RWPE2 (cell line): ENCODE measurements at regions not wholly inside any gene's neighbourhood (a gene's known extent, or its start where the extent isn't known, plus 50 kb on each side); places are given as distances from the start of the nearest gene placed in this dataset.

Experiments
- ATAC-seq: fragments of 200-7000 bp; cut with Tn5 transposase; 3 replicates; pipeline ENCODE4 v1.9.1; 2021; ENCODE audit warnings: low read depth
- DNase-seq: peaks from one replicate; pipeline ENCODE4 v3.0.0-alpha.2; 2020; ENCODE audit warnings: low spot score
- H3K27ac ChIP-seq: fragments of 450-650 bp; 2 replicates; pipeline ENCODE4 v1.5.1; 2017; ENCODE audit warnings: mild to moderate bottlenecking; ENCODE audit not compliant: poor library complexity, severe bottlenecking
- H3K27me3 ChIP-seq: fragments of 250-450 bp; sonication (Bioruptor Pico); 2 replicates; pipeline ENCODE4 v1.5.1; 2021; ENCODE audit warnings: mild to moderate bottlenecking, moderate library complexity; ENCODE audit not compliant: insufficient read depth, poor library complexity, severe bottlenecking
- H3K36me3 ChIP-seq: fragments of 250-450 bp; sonication (Bioruptor Pico); 2 replicates; pipeline ENCODE4 v1.5.1; 2020; ENCODE audit warnings: low read depth, mild to moderate bottlenecking, moderate library complexity
- H3K4me1 ChIP-seq: fragments of 250-450 bp; sonication (Bioruptor Pico); 2 replicates; pipeline ENCODE4 v1.5.1; 2021; ENCODE audit warnings: mild to moderate bottlenecking, moderate library complexity; ENCODE audit not compliant: insufficient read depth, poor library complexity, severe bottlenecking
- H3K4me3 ChIP-seq: fragments of 250-450 bp; sonication (Bioruptor Pico); 2 replicates; pipeline ENCODE4 v1.5.1; 2021; ENCODE audit warnings: mild to moderate bottlenecking, moderate library complexity; ENCODE audit not compliant: severe bottlenecking
- H3K9me3 ChIP-seq: fragments of 250-450 bp; sonication (Bioruptor Pico); 2 replicates; pipeline ENCODE4 v1.5.1; 2021; ENCODE audit warnings: mild to moderate bottlenecking, moderate library complexity; ENCODE audit not compliant: severe bottlenecking
- TF ChIP-seq, protein P1 (sequence below): fragments of 450-650 bp; IDR thresholded peaks from one replicate; pipeline ENCODE4 v1.5.1; 2017; ENCODE audit warnings: mild to moderate bottlenecking, moderate library complexity; ENCODE audit not compliant: poor library complexity, severe bottlenecking

DNA sequence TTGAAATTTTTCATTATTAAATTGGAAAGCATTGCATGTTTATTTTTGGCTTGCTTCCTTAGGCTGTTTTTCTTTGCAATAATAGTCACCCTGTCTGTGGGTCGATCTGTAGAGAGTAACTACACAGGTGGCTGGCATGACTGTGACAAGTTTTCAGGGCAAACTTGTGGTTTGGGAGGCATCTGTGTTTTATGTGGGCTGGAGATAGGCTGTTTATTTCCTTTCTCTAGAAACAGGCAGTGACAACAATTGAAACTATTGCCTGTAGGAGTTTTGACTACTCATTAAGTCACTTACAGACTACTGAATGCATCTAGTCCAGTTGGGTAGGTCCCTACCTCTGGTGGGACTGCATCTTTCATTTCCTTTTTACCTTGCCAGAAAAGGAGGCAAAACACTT lies 155.6 kb downstream of the DYRK2 start:
- H3K9me3 ChIP-seq, result no peaks in the 10 kb centered on the region
- no peaks in the 10 kb centered on the region for H3K27me3 ChIP-seq
- TF ChIP-seq, protein P1, sequence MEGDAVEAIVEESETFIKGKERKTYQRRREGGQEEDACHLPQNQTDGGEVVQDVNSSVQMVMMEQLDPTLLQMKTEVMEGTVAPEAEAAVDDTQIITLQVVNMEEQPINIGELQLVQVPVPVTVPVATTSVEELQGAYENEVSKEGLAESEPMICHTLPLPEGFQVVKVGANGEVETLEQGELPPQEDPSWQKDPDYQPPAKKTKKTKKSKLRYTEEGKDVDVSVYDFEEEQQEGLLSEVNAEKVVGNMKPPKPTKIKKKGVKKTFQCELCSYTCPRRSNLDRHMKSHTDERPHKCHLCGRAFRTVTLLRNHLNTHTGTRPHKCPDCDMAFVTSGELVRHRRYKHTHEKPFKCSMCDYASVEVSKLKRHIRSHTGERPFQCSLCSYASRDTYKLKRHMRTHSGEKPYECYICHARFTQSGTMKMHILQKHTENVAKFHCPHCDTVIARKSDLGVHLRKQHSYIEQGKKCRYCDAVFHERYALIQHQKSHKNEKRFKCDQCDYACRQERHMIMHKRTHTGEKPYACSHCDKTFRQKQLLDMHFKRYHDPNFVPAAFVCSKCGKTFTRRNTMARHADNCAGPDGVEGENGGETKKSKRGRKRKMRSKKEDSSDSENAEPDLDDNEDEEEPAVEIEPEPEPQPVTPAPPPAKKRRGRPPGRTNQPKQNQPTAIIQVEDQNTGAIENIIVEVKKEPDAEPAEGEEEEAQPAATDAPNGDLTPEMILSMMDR, result no peak
- H3K36me3 ChIP-seq, result no peaks in the 10 kb centered on the region
- no peak overlapping the region for H3K27ac ChIP-seq
- DNase-seq (no peak), ATAC-seq (no peak)
- no peaks in the 10 kb centered on the region for H3K4me1 ChIP-seq
- no peak overlapping the region for H3K4me3 ChIP-seq

GRCh38 chr12:67807814-67808213 lies 159.3 kb downstream of the DYRK2 start:
- H3K36me3 ChIP-seq, result no peaks in the 10 kb centered on the region
- H3K4me1 ChIP-seq, result peaks cover 5% of the 10 kb centered on the region
- H3K27ac ChIP-seq, result no peak overlapping the region
- TF ChIP-seq, protein P1, result no peak
- ATAC-seq, result no peak
- H3K9me3 ChIP-seq, result peaks cover 3% of the 10 kb centered on the region
- DNase-seq, result no peak
- H3K4me3 ChIP-seq, result no peak overlapping the region
- no peaks in the 10 kb centered on the region for H3K27me3 ChIP-seq

DNA sequence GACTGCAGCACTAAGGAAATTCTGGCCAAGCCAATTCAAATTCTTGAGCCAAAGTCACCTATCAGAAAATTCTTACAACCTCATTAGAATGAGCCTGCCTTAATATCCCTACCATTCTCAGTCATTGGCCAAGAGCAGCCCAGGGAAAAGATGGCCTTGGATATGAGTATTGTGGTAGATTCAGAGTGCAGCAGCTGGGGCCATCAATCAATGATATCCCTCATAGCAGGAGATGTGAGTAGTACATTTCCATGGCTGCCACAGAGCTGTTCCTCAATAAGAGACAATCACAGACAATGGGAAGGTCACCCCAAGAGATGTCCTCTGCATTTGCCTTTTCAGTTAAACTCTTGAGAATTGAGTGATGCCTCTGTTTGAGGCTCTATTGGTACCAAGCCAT lies 161.6 kb downstream of the DYRK2 start:
- H3K4me3 ChIP-seq, result no peak overlapping the region
- TF ChIP-seq, protein P1, result no peak
- no peaks in the 10 kb centered on the region for H3K27me3 ChIP-seq
- no peaks in the 10 kb centered on the region for H3K36me3 ChIP-seq
- ATAC-seq (no peak), DNase-seq (no peak)
- H3K27ac ChIP-seq, result no peak overlapping the region
- peaks cover 3% of the 10 kb centered on the region for H3K9me3 ChIP-seq
- peaks cover 11% of the 10 kb centered on the region for H3K4me1 ChIP-seq

DNA sequence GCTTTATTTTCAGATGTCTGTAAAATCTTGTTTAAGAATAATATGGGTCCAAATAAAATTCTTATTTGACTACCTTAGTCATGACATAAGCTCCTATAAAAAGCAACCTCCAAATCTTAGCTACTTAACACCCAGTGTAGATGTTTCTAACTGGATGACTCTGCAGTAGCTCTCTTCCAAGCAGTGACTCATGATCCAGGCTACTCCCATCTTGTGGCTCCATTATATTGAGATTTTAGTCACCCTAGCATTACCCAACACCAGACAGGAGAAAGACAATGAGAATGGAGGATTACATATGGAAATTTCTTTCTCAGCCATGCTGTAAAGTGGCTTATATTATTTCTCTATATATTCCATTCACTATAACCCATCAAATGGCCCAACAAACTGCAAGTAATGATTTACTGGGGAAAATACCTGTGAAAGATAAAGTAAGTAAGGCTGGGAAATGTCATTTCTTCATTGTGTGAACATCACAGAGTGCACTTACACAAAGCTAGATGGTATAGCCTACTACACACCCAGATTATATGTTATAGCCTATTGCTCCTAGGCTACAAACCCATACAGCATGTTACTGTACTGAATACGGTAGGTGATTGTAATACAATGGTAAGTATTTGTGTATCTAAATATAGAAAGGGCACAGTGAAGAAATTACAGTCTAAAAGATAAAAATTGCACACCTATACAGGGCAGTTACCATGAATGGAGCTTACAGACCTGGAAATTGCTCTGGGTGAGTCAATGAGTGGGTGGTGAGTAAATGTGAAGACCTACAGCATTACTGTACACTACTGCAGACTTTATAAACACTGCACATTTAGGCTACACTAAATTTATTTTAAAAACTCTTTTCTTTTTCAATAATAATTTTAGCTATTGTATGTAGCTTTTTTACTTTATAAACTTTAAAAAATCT lies 163.2 kb downstream of the DYRK2 start:
- TF ChIP-seq, protein P1, result no peak
- H3K9me3 ChIP-seq, result peaks cover 11% of the 10 kb centered on the region
- peaks cover 11% of the 10 kb centered on the region for H3K4me1 ChIP-seq
- no peaks in the 10 kb centered on the region for H3K27me3 ChIP-seq
- H3K36me3 ChIP-seq, result no peaks in the 10 kb centered on the region
- H3K27ac ChIP-seq, result peak overlapping the region; percentile 39
- ATAC-seq (peak; percentile 95), DNase-seq (no peak)
- no peak overlapping the region for H3K4me3 ChIP-seq

GRCh38 chr12:67813456-67813904 lies 164.9 kb downstream of the DYRK2 start:
- no peaks in the 10 kb centered on the region for H3K36me3 ChIP-seq
- H3K27me3 ChIP-seq, result no peaks in the 10 kb centered on the region
- no peak overlapping the region for H3K4me3 ChIP-seq
- TF ChIP-seq, protein P1, result no peak
- ATAC-seq (peak; percentile 48; the same call in 1 of the 3 replicates), DNase-seq (no peak)
- peaks cover 11% of the 10 kb centered on the region for H3K4me1 ChIP-seq
- H3K27ac ChIP-seq, result peak overlapping the region; percentile 15
- peaks cover 11% of the 10 kb centered on the region for H3K9me3 ChIP-seq
